Testis (tissue), 2 donors: ENCODE measurements at regions not wholly inside any gene's neighbourhood (a gene's known extent, or its start where the extent isn't known, plus 50 kb on each side); places are given as distances from the start of the nearest gene placed in this dataset.

ENCODE experiments used
- CTCF ChIP-seq, 3 experiments: fragments of 450-650 bp in 2 of 3; fragments of 200-600 bp in 1 of 3; sonication (generic) in 1 of 3; IDR thresholded peaks; one replicate each; pipeline ENCODE4 v1.5.1; 2016 to 2019; ENCODE audit warnings: antibody characterized with exemption in 3 of 3, mild to moderate bottlenecking in 2 of 3, moderate library complexity in 1 of 3
- POLR2A ChIP-seq: fragments of 450-650 bp; IDR thresholded peaks from one replicate; pipeline ENCODE4 v1.6.1; 2017; ENCODE audit warnings: antibody characterized with exemption, mild to moderate bottlenecking, moderate library complexity

DNA sequence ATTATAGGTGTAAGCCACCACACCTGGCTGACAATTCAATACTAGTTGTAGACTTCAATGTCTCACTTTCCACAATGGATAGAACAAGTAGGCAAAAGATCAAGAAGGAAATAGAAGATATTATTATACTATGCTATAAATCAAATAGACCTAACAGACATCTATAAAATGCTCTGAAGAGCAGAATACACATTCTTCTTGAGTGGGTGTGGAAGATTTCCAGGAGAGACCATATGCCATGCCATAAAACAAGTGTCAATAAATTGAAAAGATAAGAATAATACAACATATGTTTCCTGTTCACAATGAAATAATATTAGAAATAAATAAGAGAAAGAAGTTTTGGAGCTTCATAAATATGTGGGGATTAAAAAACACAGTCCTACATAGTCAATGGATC, 179.3 kb upstream of the AMOT start:
- TF ChIP-seq CTCF (IDR thresholded peaks at IDR 0.05): no peak
- TF ChIP-seq POLR2A: no peak
